GM18505 (cell line): ENCODE measurements at regions not wholly inside any gene's neighbourhood (a gene's known extent, or its start where the extent isn't known, plus 50 kb on each side); places are given as distances from the start of the nearest gene placed in this dataset.

Experiments
- ATAC-seq: cut with Tn5 transposase; IDR thresholded peaks from one replicate; pipeline ENCODE4 v1.9.1; 2021; ENCODE audit not compliant: unreplicated experiment
- POLR2A ChIP-seq: IDR thresholded peaks from 4 replicates; pipeline ENCODE4 v1.6.1; 2011; ENCODE audit warnings: borderline replicate concordance; ENCODE audit not compliant: insufficient read depth, insufficient read length; ENCODE audit errors: extremely low read depth

DNA sequence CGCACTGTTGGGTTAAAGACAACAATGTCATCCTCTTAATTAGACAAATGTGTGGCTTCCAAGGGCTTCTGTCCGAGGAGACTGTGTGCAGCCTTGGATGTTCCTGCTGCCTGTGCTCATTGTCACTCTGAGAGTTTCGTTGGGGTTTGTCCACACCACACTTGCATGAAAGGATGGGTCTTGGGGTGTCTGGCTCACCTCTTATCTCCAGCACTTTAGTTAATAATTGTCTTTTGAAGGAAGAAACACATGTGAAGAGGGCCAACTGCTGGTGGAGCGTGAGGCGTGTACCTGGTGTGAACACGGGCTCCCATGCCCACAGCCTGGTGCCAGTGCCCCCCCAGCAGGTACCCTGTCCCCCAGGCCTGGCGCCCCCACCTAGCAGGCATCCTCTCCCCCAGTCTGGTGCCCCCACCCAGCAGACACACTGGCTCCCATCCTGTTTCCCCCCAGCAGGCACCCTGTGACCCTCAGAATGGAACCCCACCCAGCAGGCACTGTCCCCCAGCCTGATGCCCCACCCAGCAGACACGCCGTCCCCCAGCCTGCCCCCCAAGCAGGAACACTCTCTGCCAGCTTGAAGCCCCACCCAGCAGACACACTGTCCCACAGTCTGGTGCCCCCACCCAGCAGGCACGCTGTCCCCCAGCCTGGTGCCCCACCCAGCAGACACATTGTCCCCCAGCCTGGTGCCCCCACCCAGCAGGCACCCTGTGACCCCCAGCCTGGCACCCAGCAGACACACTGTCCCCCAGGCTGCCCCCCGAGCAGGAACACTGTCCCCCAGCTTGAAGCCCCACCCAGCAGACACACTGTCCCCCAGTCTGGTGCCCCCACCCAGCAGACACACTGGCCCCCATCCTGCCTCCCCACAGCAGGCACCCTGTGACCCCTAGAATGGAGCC is 96.3 kb upstream of the TMEM18 start:
- ATAC-seq: no peak

GRCh38 chr2:771538-771937 is 94.3 kb upstream of the TMEM18 start:
- no peak for TF ChIP-seq POLR2A

More for the DNA sequence above, 96.3 kb upstream of the TMEM18 start:
- no peak for TF ChIP-seq POLR2A

GRCh38 chr2:770776-771175 is 93.6 kb upstream of the TMEM18 start:
- ATAC-seq: no peak
- no peak for TF ChIP-seq POLR2A

More at GRCh38 chr2:771538-771937, 94.3 kb upstream of the TMEM18 start:
- no peak for ATAC-seq

GRCh38 chr2:769771-770170 is 92.6 kb upstream of the TMEM18 start:
- no peak for TF ChIP-seq POLR2A
- no peak for ATAC-seq

- TF ChIP-seq POLR2A: no peak
Measured at GRCh38 chr2:768451-768850, 91.2 kb upstream of the TMEM18 start.

DNA sequence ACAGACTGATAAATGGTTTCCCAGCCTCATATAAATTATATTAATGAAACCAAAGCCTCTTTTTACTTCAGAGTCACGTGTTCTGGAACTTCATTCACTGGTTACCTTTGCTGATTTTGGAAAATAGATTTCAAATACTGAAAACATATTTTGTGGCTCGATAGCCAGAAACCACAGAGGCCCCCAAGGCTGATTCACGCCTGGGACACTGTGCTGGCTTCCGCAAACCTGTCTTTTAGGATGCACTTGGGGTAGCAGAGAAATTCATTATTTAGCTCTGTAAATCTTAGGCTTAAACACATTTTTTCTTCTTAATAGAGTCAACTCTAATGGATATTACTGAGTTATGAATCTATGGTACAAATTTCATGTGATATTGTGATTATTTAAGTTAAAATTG is 90.7 kb upstream of the TMEM18 start:
- no peak for ATAC-seq
- TF ChIP-seq POLR2A: no peak

More at GRCh38 chr2:768451-768850, 91.2 kb upstream of the TMEM18 start:
- no peak for ATAC-seq

GRCh38 chr2:767440-767839 is 90.2 kb upstream of the TMEM18 start:
- TF ChIP-seq POLR2A: no peak
- no peak for ATAC-seq

DNA sequence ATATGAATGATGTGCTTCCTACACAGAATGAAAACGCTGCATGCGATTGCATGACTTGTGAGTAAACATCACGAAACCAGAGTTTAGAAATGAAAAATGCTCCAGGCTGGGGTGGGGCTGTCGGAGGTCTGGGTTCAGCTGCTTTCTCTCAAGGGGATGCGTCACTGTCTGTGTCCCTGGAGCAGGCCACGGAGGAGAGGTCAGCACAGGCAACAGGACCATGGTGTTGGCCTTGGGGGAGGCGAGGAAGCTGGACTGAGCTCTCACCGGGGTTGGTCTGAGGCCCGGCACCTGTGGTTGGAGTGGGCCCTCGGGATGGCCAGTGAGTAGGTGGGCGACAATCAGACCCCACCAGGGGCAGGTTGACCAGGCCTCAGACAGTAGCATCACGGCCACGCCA is 89.0 kb upstream of the TMEM18 start:
- no peak for ATAC-seq
- no peak for TF ChIP-seq POLR2A

DNA sequence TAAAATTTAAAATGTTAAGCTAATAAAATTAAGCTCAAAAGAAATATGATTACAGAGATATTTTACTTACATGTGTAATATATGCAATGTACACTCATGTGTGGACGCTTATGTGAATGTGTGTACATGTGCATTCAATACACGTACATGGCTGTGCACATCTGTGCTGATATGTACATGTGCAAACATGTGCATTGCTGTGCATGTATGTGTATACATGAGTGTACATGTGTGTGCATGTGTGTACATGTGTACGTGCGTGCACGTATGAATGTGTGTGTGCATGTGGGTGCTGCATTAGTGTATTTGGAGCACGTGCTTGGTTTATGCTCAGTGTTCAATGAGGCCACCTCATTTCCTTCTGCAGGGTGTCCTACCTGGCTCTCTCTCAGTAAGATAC is 88.2 kb upstream of the TMEM18 start:
- ATAC-seq: no peak
- no peak for TF ChIP-seq POLR2A

DNA sequence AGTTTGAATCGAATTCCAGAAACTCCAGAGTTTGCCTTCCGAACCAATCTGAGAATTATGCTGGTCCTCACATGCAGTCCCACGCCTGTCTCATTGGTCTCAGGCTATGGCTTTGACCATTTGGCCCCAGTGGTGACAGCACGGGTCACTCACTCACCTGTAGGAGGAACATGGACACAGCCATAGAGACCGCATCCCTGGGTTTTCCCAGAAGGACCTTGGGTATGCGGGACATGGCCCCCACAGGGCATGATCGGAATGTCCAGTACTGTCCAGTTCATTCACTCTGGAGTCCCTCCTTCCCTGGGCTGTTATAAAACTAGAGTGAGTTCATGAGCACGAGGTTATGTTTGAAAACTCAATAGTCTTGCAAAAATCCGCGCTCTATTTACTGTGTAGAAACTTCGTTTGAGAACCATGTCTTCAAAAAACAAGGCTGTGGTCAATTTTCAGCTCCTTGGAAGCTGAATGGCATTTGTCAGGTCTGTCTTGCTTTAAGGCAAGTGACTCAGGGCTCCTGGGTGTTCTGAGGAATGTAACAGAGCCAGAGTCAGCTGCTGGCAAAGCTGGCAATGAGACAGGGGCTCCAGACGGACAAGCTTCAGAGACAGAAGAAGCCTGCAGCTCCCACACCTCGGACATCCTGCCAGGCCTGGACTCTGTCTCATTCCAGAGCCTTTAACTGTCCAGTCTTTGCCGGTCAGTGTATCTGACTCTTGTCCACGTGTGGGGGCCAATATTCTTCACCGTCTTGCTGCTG is 86.7 kb upstream of the TMEM18 start:
- ATAC-seq: no peak
- no peak for TF ChIP-seq POLR2A

DNA sequence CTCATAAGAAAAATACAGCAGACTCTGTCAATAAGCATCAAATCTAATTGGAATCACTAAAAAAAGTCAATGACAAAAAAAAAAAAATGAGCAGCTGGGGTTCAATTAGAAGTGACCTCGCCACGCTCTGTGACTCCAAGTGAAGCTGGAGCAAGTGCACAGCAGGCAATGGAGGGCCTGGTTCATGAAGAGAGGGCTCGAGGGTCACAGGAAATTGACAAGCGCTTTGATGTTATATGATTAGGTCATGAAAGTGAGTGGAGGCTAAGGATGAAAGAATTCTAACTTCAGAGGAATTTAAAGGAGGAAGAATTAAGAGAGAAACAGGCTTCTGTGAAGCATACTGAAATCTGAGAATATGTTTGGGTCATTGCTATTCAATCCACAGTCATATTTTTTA is 85.4 kb upstream of the TMEM18 start:
- no peak for TF ChIP-seq POLR2A
- ATAC-seq: no peak

- no peak for TF ChIP-seq POLR2A
- no peak for ATAC-seq
Measured at GRCh38 chr2:761384-761783, 84.2 kb upstream of the TMEM18 start.

- no peak for TF ChIP-seq POLR2A
- no peak for ATAC-seq
Measured at GRCh38 chr2:760001-760400, 82.8 kb upstream of the TMEM18 start.

DNA sequence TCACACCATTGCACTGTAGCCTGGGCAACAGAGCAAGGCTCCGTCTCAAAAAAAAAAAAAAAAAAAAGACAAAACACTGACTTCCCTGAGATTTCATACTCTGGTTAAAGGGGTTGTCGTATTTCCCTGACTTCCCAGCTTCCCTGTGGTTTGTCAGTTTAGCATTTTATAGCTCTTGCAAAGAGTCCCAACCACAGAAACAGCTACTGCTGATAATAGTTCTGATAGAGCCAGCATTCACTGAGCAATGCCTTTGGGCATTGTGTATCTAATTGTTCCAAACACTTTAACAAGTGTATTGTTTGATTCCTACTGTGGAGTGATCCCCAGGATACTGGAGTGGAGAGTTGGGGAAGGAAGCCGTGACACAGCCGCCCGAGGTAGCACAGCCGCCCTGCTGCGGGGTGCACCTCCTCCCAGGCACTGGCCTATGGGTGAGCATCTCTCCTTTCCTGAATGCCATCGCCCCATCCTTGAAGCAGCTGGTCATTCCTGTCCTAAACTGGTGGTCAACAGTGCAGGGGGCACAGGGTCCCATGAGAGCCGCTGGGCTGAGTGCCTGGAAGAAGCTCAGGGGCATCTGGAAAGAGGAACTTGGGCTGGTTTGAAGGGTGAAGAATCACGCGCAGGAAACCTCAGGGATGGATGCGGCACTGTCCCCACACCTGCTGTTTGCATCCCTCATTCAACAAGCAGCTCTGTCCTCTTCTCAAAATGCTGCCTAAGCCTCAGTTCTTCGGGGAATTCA is 81.0 kb upstream of the TMEM18 start:
- ATAC-seq: no peak
- no peak for TF ChIP-seq POLR2A

DNA sequence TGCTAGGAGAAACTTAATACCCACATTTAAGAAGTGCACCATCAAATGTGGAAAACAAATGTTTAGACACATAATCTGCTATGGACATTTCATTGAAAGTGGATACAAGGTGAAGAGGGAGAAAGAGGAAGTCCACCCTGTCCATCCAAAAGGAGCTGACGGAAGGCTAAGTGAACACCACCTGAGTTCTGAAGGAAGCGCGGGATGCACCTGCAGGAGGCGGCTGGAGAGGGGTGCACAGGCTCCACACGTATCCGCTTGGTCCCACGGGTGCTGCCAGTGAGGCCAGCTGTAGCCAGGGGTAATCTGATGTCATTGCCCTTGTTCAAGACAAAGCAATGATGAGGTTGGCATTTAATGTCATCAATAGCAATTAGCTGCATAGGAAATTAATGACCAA is 75.9 kb upstream of the TMEM18 start:
- no peak for TF ChIP-seq POLR2A
- ATAC-seq: no peak
